GM23338 (cell line): ENCODE measurements at regions not wholly inside any gene's neighbourhood (a gene's known extent, or its start where the extent isn't known, plus 50 kb on each side); places are given as distances from the start of the nearest gene placed in this dataset.

Experiments used
- ATAC-seq: fragments of 200-7000 bp; cut with Tn5 transposase; 3 replicates; pipeline ENCODE4 v1.9.1; 2020
- DNase-seq: peaks from one replicate; pipeline ENCODE4 v3.0.0-alpha.2; 2015; ENCODE audit warnings: low spot score
- H2AFZ ChIP-seq: fragments of 200-600 bp; sonication (generic); 2 replicates; pipeline ENCODE4 v1.8.0; 2016; ENCODE audit warnings: antibody characterized with exemption, mild to moderate bottlenecking, moderate library complexity
- H3F3A ChIP-seq: fragments of 200-600 bp; sonication (generic); replicated peaks from 2 replicates; pipeline ENCODE4 v1.8.0; 2017; ENCODE audit warnings: antibody characterized with exemption, mixed run types, low read depth
- H3K27ac ChIP-seq: fragments of 200-600 bp; sonication (generic); 2 replicates; pipeline ENCODE4 v1.6.1; 2016; ENCODE audit warnings: low read depth
- H3K27me3 ChIP-seq: fragments of 200-600 bp; sonication (generic); 2 replicates; pipeline ENCODE4 v1.8.0; 2016; ENCODE audit warnings: mild to moderate bottlenecking, mixed run types, moderate library complexity; ENCODE audit not compliant: insufficient read depth
- H3K36me3 ChIP-seq: fragments of 200-600 bp; sonication (generic); 2 replicates; pipeline ENCODE4 v1.8.0; 2016; ENCODE audit warnings: mild to moderate bottlenecking; ENCODE audit not compliant: insufficient read depth
- H3K4me1 ChIP-seq: fragments of 200-600 bp; sonication (generic); 2 replicates; pipeline ENCODE4 v1.8.0; 2016; ENCODE audit warnings: mild to moderate bottlenecking, moderate library complexity; ENCODE audit not compliant: insufficient read depth
- H3K4me2 ChIP-seq: fragments of 200-600 bp; sonication (generic); 2 replicates; pipeline ENCODE4 v1.7.1; 2017; ENCODE audit warnings: mixed run types
- H3K4me3 ChIP-seq: fragments of 200-600 bp; sonication (generic); 2 replicates; pipeline ENCODE4 v1.6.1; 2016; ENCODE audit warnings: mixed run types
- H3K79me2 ChIP-seq: fragments of 200-600 bp; sonication (generic); replicated peaks from 2 replicates; pipeline ENCODE4 v1.8.0; 2017; ENCODE audit warnings: mild to moderate bottlenecking; ENCODE audit not compliant: insufficient read depth
- H3K9me2 ChIP-seq: fragments of 200-600 bp; sonication (generic); 2 replicates; pipeline ENCODE4 v1.8.0; 2017; ENCODE audit not compliant: insufficient read depth
- H4K20me1 ChIP-seq: fragments of 200-600 bp; sonication (generic); replicated peaks from 2 replicates; pipeline ENCODE4 v1.8.0; 2017; ENCODE audit warnings: mild to moderate bottlenecking; ENCODE audit not compliant: insufficient read depth
- H3K27ac Mint-ChIP-seq: 2 replicates; pipeline ENCODE4 v1.8.0; 2020; ENCODE audit warnings: inconsistent platforms, mild to moderate bottlenecking, moderate library complexity, mixed read lengths
- H3K27me3 Mint-ChIP-seq: 3 replicates; pipeline ENCODE4 v1.8.0; 2022; ENCODE audit warnings: low read depth, mild to moderate bottlenecking, moderate library complexity, mixed read lengths, inconsistent platforms; ENCODE audit not compliant: insufficient read depth, poor library complexity
- H3K36me3 Mint-ChIP-seq: 3 replicates; pipeline ENCODE4 v1.8.0; 2021; ENCODE audit warnings: low read depth, mild to moderate bottlenecking, inconsistent platforms, moderate library complexity, mixed read lengths
- H3K4me1 Mint-ChIP-seq: 3 replicates; pipeline ENCODE4 v1.8.0; 2020; ENCODE audit warnings: mild to moderate bottlenecking, inconsistent platforms, mixed read lengths
- H3K4me3 Mint-ChIP-seq: 3 replicates; pipeline ENCODE4 v1.8.0; 2021; ENCODE audit warnings: moderate library complexity, mild to moderate bottlenecking, inconsistent platforms, mixed read lengths
- H3K9me3 Mint-ChIP-seq: 3 replicates; pipeline ENCODE4 v1.8.0; 2020; ENCODE audit warnings: moderate library complexity, mild to moderate bottlenecking, inconsistent platforms, mixed read lengths
- CREB1 ChIP-seq: fragments of 250-450 bp; sonication (Bioruptor Pico); IDR thresholded peaks from 2 replicates; pipeline ENCODE4 v1.5.0; 2020; ENCODE audit warnings: low read depth, mild to moderate bottlenecking, moderate library complexity
- EZH2 ChIP-seq: fragments of 200-600 bp; sonication (generic); IDR thresholded peaks from one replicate; pipeline ENCODE4 v1.8.0; 2017; ENCODE audit warnings: antibody characterized with exemption, mild to moderate bottlenecking, low read depth; ENCODE audit not compliant: unreplicated experiment
- EZH2phosphoT487 ChIP-seq: fragments of 200-600 bp; sonication (generic); IDR thresholded peaks from one replicate; pipeline ENCODE4 v1.8.1; 2018; ENCODE audit warnings: antibody characterized with exemption; ENCODE audit not compliant: unreplicated experiment
- JUNB ChIP-seq: IDR thresholded peaks from one replicate; pipeline ENCODE4 v1.6.1; 2016; ENCODE audit warnings: antibody characterized with exemption; ENCODE audit not compliant: unreplicated experiment
- NANOG ChIP-seq: IDR thresholded peaks from 2 replicates; pipeline ENCODE4 v1.6.1; 2016; ENCODE audit warnings: antibody characterized with exemption, borderline replicate concordance
- POLR2AphosphoS5 ChIP-seq: IDR thresholded peaks from 2 replicates; pipeline ENCODE4 v1.6.1; 2016; ENCODE audit warnings: antibody characterized with exemption, low read depth
- STAT1 ChIP-seq: IDR thresholded peaks from one replicate; pipeline ENCODE4 v1.6.1; 2016; ENCODE audit warnings: antibody characterized with exemption; ENCODE audit not compliant: unreplicated experiment
- ZNF114 ChIP-seq: fragments of 250-450 bp; sonication (Bioruptor Pico); IDR thresholded peaks from 2 replicates; pipeline ENCODE4 v1.5.0; 2020; ENCODE audit warnings: mild to moderate bottlenecking, moderate library complexity
- ZNF331 ChIP-seq: fragments of 250-450 bp; sonication (Bioruptor Pico); IDR thresholded peaks from 2 replicates; pipeline ENCODE4 v1.5.0; 2020; ENCODE audit warnings: low read depth, mild to moderate bottlenecking, moderate library complexity
- TF ChIP-seq, protein P1 (sequence below): IDR thresholded peaks from one replicate; pipeline ENCODE4 v1.6.1; 2018; ENCODE audit warnings: antibody characterized with exemption; ENCODE audit not compliant: unreplicated experiment
- TF ChIP-seq, protein P2 (sequence below), 2 experiments: fragments of 200-600 bp in 1 of 2; sonication (generic) in 1 of 2; conservative IDR thresholded peaks; 2 replicates each; pipeline versions ENCODE4 v1.5.1 to v1.6.1; 2016 to 2017; ENCODE audit warnings: antibody characterized with exemption in 2 of 2, low read depth in 2 of 2, mild to moderate bottlenecking in 2 of 2, moderate library complexity in 1 of 2
- TF ChIP-seq, protein P3 (sequence below): IDR thresholded peaks from 2 replicates; pipeline ENCODE4 v1.6.1; 2016; ENCODE audit warnings: antibody characterized with exemption
- TF ChIP-seq, protein P4 (sequence below): fragments of 250-450 bp; sonication (Bioruptor Pico); IDR thresholded peaks from 2 replicates; pipeline ENCODE4 v1.5.0; 2020; ENCODE audit warnings: mild to moderate bottlenecking, moderate library complexity

DNA sequence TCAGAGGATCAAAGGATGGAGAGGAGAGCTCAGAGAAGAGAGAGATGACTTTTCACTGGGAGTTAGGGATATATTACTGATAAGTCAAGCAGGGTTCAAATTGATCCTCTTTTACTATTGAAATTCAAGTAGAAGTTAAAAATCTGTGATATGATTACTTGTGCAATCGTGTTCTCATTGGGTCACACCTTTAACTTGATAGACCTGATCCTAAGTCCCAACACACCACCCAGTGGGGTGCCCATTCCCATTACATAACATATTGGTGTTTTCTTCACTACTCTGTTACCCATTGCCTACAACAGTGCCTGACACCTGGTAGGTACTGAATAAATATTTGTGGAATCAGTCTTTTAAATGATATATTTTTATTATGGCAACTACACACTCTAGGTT, 66.4 kb upstream of the PICALM start:
- Histone ChIP-seq H3K27ac (no peak overlapping the region), H3K9me2 (no peaks in the 10 kb centered on the region), H3K36me3 (no peaks in the 10 kb centered on the region), H3K79me2 (no peaks in the 10 kb centered on the region), H3K27me3 (no peaks in the 10 kb centered on the region), H4K20me1 (no peaks in the 10 kb centered on the region), H3K4me3 (no peak overlapping the region), H2AFZ (no peak overlapping the region), H3K4me2 (no peak overlapping the region), H3F3A (no peaks in the 10 kb centered on the region), H3K4me1 (no peaks in the 10 kb centered on the region)
- Mint-ChIP-seq H3K27me3 (no peaks in the 10 kb centered on the region), H3K9me3 (no peaks in the 10 kb centered on the region), H3K27ac (no peak overlapping the region), H3K4me1 (no peaks in the 10 kb centered on the region), H3K4me3 (no peak overlapping the region), H3K36me3 (no peaks in the 10 kb centered on the region)
- TF ChIP-seq JUNB (no peak), POLR2AphosphoS5 (no peak), EZH2phosphoT487 (no peak), STAT1 (no peak), EZH2 (no peak), CREB1 (CRISPR knock-in tag) (no peak), ZNF114 (CRISPR knock-in tag) (no peak), ZNF331 (CRISPR knock-in tag) (no peak), NANOG (no peak)
- TF ChIP-seq, protein P1, sequence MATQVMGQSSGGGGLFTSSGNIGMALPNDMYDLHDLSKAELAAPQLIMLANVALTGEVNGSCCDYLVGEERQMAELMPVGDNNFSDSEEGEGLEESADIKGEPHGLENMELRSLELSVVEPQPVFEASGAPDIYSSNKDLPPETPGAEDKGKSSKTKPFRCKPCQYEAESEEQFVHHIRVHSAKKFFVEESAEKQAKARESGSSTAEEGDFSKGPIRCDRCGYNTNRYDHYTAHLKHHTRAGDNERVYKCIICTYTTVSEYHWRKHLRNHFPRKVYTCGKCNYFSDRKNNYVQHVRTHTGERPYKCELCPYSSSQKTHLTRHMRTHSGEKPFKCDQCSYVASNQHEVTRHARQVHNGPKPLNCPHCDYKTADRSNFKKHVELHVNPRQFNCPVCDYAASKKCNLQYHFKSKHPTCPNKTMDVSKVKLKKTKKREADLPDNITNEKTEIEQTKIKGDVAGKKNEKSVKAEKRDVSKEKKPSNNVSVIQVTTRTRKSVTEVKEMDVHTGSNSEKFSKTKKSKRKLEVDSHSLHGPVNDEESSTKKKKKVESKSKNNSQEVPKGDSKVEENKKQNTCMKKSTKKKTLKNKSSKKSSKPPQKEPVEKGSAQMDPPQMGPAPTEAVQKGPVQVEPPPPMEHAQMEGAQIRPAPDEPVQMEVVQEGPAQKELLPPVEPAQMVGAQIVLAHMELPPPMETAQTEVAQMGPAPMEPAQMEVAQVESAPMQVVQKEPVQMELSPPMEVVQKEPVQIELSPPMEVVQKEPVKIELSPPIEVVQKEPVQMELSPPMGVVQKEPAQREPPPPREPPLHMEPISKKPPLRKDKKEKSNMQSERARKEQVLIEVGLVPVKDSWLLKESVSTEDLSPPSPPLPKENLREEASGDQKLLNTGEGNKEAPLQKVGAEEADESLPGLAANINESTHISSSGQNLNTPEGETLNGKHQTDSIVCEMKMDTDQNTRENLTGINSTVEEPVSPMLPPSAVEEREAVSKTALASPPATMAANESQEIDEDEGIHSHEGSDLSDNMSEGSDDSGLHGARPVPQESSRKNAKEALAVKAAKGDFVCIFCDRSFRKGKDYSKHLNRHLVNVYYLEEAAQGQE, result no peak
- TF ChIP-seq, protein P2, sequence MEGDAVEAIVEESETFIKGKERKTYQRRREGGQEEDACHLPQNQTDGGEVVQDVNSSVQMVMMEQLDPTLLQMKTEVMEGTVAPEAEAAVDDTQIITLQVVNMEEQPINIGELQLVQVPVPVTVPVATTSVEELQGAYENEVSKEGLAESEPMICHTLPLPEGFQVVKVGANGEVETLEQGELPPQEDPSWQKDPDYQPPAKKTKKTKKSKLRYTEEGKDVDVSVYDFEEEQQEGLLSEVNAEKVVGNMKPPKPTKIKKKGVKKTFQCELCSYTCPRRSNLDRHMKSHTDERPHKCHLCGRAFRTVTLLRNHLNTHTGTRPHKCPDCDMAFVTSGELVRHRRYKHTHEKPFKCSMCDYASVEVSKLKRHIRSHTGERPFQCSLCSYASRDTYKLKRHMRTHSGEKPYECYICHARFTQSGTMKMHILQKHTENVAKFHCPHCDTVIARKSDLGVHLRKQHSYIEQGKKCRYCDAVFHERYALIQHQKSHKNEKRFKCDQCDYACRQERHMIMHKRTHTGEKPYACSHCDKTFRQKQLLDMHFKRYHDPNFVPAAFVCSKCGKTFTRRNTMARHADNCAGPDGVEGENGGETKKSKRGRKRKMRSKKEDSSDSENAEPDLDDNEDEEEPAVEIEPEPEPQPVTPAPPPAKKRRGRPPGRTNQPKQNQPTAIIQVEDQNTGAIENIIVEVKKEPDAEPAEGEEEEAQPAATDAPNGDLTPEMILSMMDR (conservative IDR thresholded peaks at IDR 0.05; ENCODE audit: low read depth in 2 of 2), result no peak
- TF ChIP-seq, protein P3, sequence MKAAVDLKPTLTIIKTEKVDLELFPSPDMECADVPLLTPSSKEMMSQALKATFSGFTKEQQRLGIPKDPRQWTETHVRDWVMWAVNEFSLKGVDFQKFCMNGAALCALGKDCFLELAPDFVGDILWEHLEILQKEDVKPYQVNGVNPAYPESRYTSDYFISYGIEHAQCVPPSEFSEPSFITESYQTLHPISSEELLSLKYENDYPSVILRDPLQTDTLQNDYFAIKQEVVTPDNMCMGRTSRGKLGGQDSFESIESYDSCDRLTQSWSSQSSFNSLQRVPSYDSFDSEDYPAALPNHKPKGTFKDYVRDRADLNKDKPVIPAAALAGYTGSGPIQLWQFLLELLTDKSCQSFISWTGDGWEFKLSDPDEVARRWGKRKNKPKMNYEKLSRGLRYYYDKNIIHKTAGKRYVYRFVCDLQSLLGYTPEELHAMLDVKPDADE, result no peak
- TF ChIP-seq, protein P4, sequence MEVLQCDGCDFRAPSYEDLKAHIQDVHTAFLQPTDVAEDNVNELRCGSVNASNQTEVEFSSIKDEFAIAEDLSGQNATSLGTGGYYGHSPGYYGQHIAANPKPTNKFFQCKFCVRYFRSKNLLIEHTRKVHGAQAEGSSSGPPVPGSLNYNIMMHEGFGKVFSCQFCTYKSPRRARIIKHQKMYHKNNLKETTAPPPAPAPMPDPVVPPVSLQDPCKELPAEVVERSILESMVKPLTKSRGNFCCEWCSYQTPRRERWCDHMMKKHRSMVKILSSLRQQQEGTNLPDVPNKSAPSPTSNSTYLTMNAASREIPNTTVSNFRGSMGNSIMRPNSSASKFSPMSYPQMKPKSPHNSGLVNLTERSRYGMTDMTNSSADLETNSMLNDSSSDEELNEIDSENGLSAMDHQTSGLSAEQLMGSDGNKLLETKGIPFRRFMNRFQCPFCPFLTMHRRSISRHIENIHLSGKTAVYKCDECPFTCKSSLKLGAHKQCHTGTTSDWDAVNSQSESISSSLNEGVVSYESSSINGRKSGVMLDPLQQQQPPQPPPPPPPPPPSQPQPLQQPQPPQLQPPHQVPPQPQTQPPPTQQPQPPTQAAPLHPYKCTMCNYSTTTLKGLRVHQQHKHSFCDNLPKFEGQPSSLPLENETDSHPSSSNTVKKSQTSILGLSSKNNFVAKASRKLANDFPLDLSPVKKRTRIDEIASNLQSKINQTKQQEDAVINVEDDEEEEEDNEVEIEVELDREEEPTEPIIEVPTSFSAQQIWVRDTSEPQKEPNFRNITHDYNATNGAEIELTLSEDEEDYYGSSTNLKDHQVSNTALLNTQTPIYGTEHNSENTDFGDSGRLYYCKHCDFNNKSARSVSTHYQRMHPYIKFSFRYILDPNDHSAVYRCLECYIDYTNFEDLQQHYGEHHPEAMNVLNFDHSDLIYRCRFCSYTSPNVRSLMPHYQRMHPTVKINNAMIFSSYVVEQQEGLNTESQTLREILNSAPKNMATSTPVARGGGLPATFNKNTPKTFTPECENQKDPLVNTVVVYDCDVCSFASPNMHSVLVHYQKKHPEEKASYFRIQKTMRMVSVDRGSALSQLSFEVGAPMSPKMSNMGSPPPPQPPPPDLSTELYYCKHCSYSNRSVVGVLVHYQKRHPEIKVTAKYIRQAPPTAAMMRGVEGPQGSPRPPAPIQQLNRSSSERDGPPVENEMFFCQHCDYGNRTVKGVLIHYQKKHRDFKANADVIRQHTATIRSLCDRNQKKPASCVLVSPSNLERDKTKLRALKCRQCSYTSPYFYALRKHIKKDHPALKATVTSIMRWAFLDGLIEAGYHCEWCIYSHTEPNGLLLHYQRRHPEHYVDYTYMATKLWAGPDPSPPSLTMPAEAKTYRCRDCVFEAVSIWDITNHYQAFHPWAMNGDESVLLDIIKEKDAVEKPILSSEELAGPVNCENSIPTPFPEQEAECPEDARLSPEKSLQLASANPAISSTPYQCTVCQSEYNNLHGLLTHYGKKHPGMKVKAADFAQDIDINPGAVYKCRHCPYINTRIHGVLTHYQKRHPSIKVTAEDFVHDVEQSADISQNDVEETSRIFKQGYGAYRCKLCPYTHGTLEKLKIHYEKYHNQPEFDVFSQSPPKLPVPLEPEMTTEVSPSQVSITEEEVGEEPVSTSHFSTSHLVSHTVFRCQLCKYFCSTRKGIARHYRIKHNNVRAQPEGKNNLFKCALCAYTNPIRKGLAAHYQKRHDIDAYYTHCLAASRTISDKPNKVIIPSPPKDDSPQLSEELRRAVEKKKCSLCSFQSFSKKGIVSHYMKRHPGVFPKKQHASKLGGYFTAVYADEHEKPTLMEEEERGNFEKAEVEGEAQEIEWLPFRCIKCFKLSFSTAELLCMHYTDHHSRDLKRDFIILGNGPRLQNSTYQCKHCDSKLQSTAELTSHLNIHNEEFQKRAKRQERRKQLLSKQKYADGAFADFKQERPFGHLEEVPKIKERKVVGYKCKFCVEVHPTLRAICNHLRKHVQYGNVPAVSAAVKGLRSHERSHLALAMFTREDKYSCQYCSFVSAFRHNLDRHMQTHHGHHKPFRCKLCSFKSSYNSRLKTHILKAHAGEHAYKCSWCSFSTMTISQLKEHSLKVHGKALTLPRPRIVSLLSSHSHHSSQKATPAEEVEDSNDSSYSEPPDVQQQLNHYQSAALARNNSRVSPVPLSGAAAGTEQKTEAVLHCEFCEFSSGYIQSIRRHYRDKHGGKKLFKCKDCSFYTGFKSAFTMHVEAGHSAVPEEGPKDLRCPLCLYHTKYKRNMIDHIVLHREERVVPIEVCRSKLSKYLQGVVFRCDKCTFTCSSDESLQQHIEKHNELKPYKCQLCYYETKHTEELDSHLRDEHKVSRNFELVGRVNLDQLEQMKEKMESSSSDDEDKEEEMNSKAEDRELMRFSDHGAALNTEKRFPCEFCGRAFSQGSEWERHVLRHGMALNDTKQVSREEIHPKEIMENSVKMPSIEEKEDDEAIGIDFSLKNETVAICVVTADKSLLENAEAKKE, result no peak
- ATAC-seq (no peak), DNase-seq (no peak)
